ENCODE measurements at regions not wholly inside any gene's neighbourhood (a gene's known extent, or its start where the extent isn't known, plus 50 kb on each side); places are given as distances from the start of the nearest gene placed in this dataset.

GRCh38 chr2:146131785-146132184 is 1611.9 kb upstream of the ZEB2 start:
- TF ChIP-seq CTCF (IDR thresholded peaks at IDR 0.05) (no peak), EZH2 (IDR thresholded peaks at IDR 0.05; ENCODE audit: borderline replicate concordance, insufficient read depth, low read depth, low read length, poor library complexity, severe bottlenecking) (no peak)
